AG10803 (cell line): ENCODE measurements at regions not wholly inside any gene's neighbourhood (a gene's known extent, or its start where the extent isn't known, plus 50 kb on each side); places are given as distances from the start of the nearest gene placed in this dataset.

Experiments used
- DNase-seq: peaks from one replicate; pipeline ENCODE4 v3.0.0; 2010; ENCODE audit warnings: low read depth
- H3K4me3 ChIP-seq: 2 replicates; pipeline ENCODE4 v1.5.1; 2011; ENCODE audit warnings: mild to moderate bottlenecking, low read length, control low read depth
- TF ChIP-seq, protein P1 (sequence below): conservative IDR thresholded peaks from 2 replicates; pipeline ENCODE4 v1.5.1; 2011; ENCODE audit warnings: mild to moderate bottlenecking, low read length, control low read depth, inconsistent platforms

DNA sequence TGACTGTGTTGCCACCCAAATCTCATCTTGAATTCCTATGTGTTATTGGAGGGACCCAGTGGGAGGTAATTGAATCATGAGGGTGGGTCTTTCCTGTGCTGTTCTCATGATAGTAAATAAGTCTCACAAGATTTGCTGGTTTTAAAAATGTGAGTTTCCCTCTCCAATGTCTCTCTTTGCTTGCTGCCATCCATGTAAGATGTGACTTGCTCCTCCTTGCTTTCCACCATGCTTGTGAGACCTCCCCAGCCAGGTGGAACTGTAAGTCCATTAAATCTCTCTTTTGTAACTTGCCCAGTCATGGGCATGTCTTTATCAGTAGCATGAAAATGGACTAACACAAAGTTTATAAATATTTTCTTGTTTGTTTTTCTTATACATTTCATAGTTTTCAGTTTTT lies 990.5 kb upstream of the CITED2 start:
- no peak overlapping the region for H3K4me3 ChIP-seq
- DNase-seq: no peak
- TF ChIP-seq, protein P1, sequence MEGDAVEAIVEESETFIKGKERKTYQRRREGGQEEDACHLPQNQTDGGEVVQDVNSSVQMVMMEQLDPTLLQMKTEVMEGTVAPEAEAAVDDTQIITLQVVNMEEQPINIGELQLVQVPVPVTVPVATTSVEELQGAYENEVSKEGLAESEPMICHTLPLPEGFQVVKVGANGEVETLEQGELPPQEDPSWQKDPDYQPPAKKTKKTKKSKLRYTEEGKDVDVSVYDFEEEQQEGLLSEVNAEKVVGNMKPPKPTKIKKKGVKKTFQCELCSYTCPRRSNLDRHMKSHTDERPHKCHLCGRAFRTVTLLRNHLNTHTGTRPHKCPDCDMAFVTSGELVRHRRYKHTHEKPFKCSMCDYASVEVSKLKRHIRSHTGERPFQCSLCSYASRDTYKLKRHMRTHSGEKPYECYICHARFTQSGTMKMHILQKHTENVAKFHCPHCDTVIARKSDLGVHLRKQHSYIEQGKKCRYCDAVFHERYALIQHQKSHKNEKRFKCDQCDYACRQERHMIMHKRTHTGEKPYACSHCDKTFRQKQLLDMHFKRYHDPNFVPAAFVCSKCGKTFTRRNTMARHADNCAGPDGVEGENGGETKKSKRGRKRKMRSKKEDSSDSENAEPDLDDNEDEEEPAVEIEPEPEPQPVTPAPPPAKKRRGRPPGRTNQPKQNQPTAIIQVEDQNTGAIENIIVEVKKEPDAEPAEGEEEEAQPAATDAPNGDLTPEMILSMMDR: no peak

DNA sequence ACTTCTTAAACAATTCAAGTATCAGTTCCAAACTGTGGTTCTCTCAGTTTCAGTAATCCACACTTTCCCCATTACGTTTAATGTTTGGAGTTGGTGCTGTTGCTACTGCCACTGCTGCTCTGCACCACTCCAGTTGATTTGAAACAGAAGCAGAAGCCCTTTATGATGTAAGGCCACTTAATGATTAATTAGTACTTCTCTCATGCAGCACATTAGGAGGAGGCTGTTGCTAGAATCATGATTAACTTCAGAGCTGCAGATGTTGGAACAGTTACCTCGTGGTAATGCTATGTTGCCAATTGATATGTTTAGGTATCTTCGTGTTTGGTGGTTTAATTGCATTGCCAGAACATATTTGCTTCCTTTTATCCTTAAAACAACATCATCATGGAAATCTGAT lies 986.2 kb upstream of the CITED2 start:
- peak; percentile 27 for DNase-seq
- no peak overlapping the region for H3K4me3 ChIP-seq
- TF ChIP-seq, protein P1: no peak

DNA sequence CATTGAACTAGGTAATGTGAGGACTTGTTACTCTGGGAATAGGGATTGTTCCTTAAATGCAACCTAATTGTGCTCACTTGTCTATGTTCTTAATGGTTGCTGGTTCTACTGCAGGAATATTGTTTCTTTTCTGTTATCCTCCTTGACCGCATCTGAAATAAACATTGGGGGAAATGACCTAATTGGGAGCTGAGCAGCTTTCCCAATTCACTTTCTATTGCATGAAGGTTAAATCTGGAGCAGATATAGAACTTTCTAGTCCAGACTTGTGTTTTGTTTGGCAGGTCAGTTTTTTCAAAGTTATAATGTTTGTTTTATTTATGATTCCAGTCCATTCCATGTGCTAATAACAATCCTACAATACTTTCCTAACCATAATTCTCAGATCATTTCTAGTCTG lies 981.0 kb upstream of the CITED2 start:
- TF ChIP-seq, protein P1: no peak
- no peak for DNase-seq
- H3K4me3 ChIP-seq: no peak overlapping the region

DNA sequence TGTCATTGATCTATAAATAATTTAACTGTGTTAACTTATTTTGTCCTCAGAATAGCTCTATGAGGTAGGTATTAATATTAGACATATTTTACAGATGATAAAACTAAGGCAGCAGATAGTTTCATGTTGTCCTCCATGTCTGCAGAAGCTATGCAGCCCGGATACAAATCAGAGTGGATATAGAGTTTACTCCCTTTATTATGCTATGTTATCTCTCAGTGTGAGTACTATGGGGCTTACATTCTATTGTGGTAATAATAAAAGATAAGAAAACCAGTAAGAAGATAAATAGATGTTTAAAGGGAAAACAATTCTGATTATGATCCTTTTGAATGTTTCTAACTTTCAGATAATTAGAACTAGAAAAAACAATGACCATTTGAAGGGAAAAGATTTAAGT lies 979.8 kb upstream of the CITED2 start:
- DNase-seq: no peak
- TF ChIP-seq, protein P1: no peak

DNA sequence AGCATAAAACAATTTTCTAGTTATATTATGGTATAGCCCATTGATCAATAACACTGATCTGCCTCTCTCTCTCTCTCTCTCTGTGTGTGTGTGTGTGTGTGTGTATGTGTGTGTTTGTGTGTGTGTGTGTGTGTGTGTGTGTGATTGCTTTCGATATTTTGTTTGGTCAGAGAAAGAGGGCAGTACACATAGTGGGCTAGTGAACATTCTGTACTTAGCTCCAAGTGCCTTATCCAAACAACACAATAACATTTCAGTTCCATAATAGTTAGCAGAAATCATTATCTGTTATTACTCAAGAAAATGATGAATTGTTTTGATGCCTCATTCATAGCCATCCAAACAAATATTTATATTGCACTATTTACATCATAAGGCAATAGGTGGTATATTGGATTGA lies 979.1 kb upstream of the CITED2 start:
- H3K4me3 ChIP-seq: no peak overlapping the region
- DNase-seq: no peak
- TF ChIP-seq, protein P1: no peak

More for the DNA sequence above, 979.8 kb upstream of the CITED2 start:
- H3K4me3 ChIP-seq: no peak overlapping the region

DNA sequence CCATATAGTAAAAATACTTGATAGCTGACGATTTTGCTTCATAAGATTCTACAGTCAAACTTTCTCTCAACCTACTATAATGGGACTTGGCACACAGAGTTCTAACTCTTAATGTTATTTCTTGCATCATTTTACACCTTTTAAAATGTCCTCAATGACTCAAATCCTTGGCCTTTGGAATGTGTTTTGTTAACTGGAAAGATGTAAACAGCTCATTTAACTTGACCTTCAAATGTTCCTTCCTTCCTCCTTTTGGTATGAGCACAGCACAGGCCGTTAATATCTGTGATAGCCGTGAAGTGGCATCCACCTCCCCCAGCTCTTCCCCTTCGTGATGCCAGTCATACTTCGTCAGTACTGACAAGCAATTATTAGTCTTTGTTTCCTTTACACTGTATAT lies 972.0 kb upstream of the CITED2 start:
- TF ChIP-seq, protein P1: no peak
- no peak overlapping the region for H3K4me3 ChIP-seq
- DNase-seq: peak; percentile 20

DNA sequence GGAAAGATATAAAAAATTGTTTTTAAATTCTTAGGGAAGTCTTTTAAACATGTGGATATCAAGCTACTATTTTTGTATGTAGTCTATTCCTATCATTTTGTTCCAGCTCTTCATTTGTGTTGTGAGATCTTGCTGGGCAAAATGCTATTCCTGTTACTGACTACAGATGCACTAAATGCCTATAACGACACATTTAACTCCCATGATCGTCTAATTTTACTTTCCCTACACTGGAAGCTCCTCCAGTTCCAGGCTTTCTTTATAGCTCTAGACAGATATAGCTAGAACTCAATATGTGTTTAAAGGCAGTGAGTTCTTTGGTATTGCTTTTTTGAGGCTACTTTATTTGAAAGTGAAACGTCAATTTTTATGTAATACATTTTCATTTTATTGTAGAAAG lies 971.5 kb upstream of the CITED2 start:
- no peak overlapping the region for H3K4me3 ChIP-seq
- no peak for DNase-seq
- TF ChIP-seq, protein P1: no peak
